Aorta (tissue), 5 donors: ENCODE measurements at regions not wholly inside any gene's neighbourhood (a gene's known extent, or its start where the extent isn't known, plus 50 kb on each side); places are given as distances from the start of the nearest gene placed in this dataset.

ENCODE experiments used
- ATAC-seq: fragments of 200-7000 bp; cut with Tn5 transposase; one replicate; pipeline ENCODE4 v1.9.1; 2022; ENCODE audit warnings: moderate library complexity; ENCODE audit not compliant: low FRiP score
- DNase-seq, 2 donors: peaks; one replicate each; pipeline ENCODE4 v3.0.0-alpha.2; 2020
- H3K27ac ChIP-seq, 2 donors: one replicate each; pipeline ENCODE4 v1.5.1; 2013; ENCODE audit warnings: low read length in 2 of 2, mild to moderate bottlenecking in 2 of 2, moderate library complexity in 2 of 2, control low read depth in 1 of 2, inconsistent platforms in 1 of 2, low read depth in 1 of 2
- H3K27me3 ChIP-seq, 2 donors: one replicate each; pipeline ENCODE4 v1.6.1; 2013; ENCODE audit warnings: control low read depth in 1 of 2, low read length in 1 of 2, mild to moderate bottlenecking in 1 of 2, moderate library complexity in 1 of 2; ENCODE audit not compliant: insufficient read depth in 2 of 2, control insufficient read depth in 1 of 2
- H3K36me3 ChIP-seq, 2 donors: one replicate each; pipeline ENCODE4 v1.6.1; 2013; ENCODE audit warnings: control low read depth in 1 of 2, low read length in 1 of 2, mild to moderate bottlenecking in 1 of 2; ENCODE audit not compliant: insufficient read depth in 2 of 2, control insufficient read depth in 1 of 2
- H3K4me1 ChIP-seq, 2 donors: one replicate each; pipeline ENCODE4 v1.6.1; 2013; ENCODE audit warnings: low read length in 2 of 2, control low read depth in 1 of 2, mild to moderate bottlenecking in 1 of 2, moderate library complexity in 1 of 2; ENCODE audit not compliant: insufficient read depth in 2 of 2, control insufficient read depth in 1 of 2
- H3K4me3 ChIP-seq, 2 donors: one replicate each; pipeline ENCODE4 v1.5.1; 2013; ENCODE audit warnings: low read length in 2 of 2, control low read depth in 1 of 2, mild to moderate bottlenecking in 1 of 2
- H3K9me3 ChIP-seq: one replicate; pipeline ENCODE4 v1.6.1; 2013; ENCODE audit warnings: mild to moderate bottlenecking, low read length; ENCODE audit not compliant: control insufficient read depth
- WGBS, 2 donors: extraction: QIAGEN DNeasy Blood & Tissue Kit; methylation state at CpG; one replicate each; pipeline ENCODE4 v1.1.7; 2013; 5-methylcytosine and 5-hydroxymethylcytosine counted together
- intact Hi-C, 2 donors: fragments of 100-400 bp; cut with DNase I; formaldehyde crosslinking; loops; one replicate each; pipeline versions ENCODE4 v1.14.2 to v1.15.0; 2022
- donor health status: healthy with polysubstance abuse.
- donor health status: Bipolar disorder and iron deficiency.
- donor health status: DM: no; HTN: no; CAD: no.
- donor health status: DM: no; HTN: no; CAD: no.
- donor health status: DM: yes; HTN: yes; CAD: no.

DNA sequence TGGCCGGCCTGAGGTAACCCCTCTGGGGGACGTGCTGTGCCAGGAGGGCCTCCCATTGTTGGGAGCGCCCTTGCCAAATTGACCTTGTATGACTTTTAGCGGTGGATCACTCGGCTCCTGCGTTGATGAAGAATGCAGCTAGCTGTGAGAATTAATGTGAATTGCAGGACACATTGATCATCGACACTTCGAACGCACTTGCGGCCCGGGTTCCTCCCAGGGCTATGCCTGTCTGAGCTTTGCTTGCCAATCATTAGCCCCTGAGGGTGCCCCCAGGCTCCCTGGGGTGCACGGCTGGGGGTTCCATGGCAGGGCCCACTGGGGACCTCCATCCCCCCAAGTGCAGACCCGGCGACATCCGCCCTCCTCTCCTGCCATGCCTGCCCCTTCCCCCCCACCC lies 672.4 kb downstream of the TSPY10 start:
- H3K27ac ChIP-seq, result no peak overlapping the region
- ATAC-seq (no peak), DNase-seq (peak; percentile 15 to 31)
- no peak overlapping the region for H3K4me3 ChIP-seq
- H3K9me3 ChIP-seq, result peaks cover 4% of the 10 kb centered on the region
- H3K36me3 ChIP-seq, result no peaks in the 10 kb centered on the region
- WGBS, 2 donors, result 29 to 84% methylated on average over 6 to 15 of the region's 15 CpGs
- H3K27me3 ChIP-seq, result no peaks in the 10 kb centered on the region
- intact Hi-C loops, result no loop called here
- H3K4me1 ChIP-seq, result no peaks in the 10 kb centered on the region
